Omental fat pad (tissue), 3 donors: ENCODE measurements at regions not wholly inside any gene's neighbourhood (a gene's known extent, or its start where the extent isn't known, plus 50 kb on each side); places are given as distances from the start of the nearest gene placed in this dataset.

Source experiments
- ATAC-seq: fragments of 150-250 bp; one replicate; pipeline ENCODE4 v1.9.1; 2016; ENCODE audit warnings: mild to moderate bottlenecking, moderate library complexity; ENCODE audit not compliant: low FRiP score
- DNase-seq: peaks from one replicate; pipeline ENCODE4 v3.0.0-alpha.2; 2019; ENCODE audit warnings: low spot score
- TF ChIP-seq, protein P1 (sequence below), 3 donors: fragments of 450-650 bp; IDR thresholded peaks; one replicate each; pipeline ENCODE4 v1.5.1; 2016 to 2017; ENCODE audit warnings: antibody characterized with exemption in 3 of 3, mild to moderate bottlenecking in 3 of 3, moderate library complexity in 2 of 3

GRCh38 chr11:82092904-82093303, 640.8 kb downstream of the FAM181B start:
- no peak for DNase-seq
- peak; percentile 45 for ATAC-seq
- TF ChIP-seq, protein P1, sequence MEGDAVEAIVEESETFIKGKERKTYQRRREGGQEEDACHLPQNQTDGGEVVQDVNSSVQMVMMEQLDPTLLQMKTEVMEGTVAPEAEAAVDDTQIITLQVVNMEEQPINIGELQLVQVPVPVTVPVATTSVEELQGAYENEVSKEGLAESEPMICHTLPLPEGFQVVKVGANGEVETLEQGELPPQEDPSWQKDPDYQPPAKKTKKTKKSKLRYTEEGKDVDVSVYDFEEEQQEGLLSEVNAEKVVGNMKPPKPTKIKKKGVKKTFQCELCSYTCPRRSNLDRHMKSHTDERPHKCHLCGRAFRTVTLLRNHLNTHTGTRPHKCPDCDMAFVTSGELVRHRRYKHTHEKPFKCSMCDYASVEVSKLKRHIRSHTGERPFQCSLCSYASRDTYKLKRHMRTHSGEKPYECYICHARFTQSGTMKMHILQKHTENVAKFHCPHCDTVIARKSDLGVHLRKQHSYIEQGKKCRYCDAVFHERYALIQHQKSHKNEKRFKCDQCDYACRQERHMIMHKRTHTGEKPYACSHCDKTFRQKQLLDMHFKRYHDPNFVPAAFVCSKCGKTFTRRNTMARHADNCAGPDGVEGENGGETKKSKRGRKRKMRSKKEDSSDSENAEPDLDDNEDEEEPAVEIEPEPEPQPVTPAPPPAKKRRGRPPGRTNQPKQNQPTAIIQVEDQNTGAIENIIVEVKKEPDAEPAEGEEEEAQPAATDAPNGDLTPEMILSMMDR (IDR thresholded peaks at IDR 0.05) = no peak

DNA sequence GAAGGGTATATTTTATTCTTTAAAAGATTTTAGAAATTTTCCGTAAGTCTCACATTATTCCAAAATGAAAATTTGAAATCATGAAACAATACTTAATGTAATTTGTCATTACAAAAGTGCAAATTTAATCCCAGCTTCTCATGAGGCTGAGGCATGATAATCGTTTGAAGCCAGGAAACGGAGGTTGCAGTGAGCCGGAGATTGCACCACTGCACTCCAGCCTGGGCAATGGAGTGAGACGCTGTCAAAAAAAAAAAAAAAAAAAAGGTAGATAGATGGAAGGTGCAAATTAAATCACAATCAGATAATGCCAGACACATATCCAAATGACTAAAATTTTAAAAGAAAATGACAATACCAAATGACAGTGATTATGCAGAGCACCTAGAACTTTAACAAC, 644.2 kb downstream of the FAM181B start:
- ATAC-seq (no peak), DNase-seq (no peak)
- TF ChIP-seq, protein P1 (IDR thresholded peaks at IDR 0.05) = no peak

GRCh38 chr11:82085493-82085892, 648.2 kb downstream of the FAM181B start:
- DNase-seq = no peak
- TF ChIP-seq, protein P1 (IDR thresholded peaks at IDR 0.05) = no peak
- ATAC-seq = no peak

DNA sequence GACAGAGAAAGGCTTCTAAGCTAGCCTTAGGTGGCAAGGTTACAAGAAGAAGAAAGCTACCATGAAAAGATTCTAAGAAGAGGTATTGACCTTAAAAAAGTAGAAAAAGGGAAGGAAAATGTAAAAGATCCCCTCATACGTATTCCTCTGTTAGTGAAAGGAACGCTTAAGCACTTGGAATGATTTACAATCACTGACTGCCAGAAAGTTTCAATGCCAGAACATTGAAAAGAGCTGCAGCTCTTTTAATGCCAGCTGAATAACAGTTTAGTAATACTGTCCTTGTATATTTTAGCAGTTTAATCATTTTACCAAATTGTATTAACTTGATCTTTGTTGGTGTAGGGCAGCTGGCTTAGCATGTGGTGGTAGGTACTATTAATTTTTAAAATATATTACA, 650.7 kb downstream of the FAM181B start:
- ATAC-seq = no peak
- no peak for DNase-seq

GRCh38 chr11:82080160-82080559, 653.5 kb downstream of the FAM181B start:
- TF ChIP-seq, protein P1 (IDR thresholded peaks at IDR 0.05) = no peak

More for the DNA sequence above, 650.7 kb downstream of the FAM181B start:
- TF ChIP-seq, protein P1 (IDR thresholded peaks at IDR 0.05) = no peak

GRCh38 chr11:82076126-82076525, 657.5 kb downstream of the FAM181B start:
- ATAC-seq (no peak), DNase-seq (no peak)
- TF ChIP-seq, protein P1 (IDR thresholded peaks at IDR 0.05) = no peak

More at GRCh38 chr11:82080160-82080559, 653.5 kb downstream of the FAM181B start:
- ATAC-seq (no peak), DNase-seq (no peak)

DNA sequence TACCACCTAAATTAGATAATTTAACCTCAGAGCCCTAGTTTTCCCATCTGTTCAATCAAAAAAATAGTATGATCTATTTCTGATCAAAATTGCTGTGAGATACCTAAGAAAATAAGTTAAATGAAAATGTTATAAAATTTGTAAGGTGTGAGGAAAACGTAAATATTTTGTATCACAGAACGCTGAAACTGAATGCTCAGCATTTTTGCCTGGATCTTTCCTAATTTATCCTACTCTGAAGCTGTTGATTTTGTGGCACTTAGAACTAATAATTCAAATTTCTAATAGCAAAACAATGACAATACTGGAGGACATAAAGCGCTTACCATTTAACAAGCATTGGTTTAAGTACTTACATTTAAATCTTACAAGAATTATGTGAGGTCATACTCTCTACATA, 674.2 kb downstream of the FAM181B start:
- DNase-seq = no peak
- ATAC-seq = no peak
- TF ChIP-seq, protein P1 (IDR thresholded peaks at IDR 0.05) = no peak
